Left kidney (tissue), 1 donor: ENCODE measurements at regions not wholly inside any gene's neighbourhood (a gene's known extent, or its start where the extent isn't known, plus 50 kb on each side); places are given as distances from the start of the nearest gene placed in this dataset.
A peak's percentile ranks its signal among the peaks of the same experiment; 100 is the strongest.

Experiments used
- DNase-seq: peaks from one replicate; pipeline ENCODE4 v3.0.0-alpha.2; 2013

DNA sequence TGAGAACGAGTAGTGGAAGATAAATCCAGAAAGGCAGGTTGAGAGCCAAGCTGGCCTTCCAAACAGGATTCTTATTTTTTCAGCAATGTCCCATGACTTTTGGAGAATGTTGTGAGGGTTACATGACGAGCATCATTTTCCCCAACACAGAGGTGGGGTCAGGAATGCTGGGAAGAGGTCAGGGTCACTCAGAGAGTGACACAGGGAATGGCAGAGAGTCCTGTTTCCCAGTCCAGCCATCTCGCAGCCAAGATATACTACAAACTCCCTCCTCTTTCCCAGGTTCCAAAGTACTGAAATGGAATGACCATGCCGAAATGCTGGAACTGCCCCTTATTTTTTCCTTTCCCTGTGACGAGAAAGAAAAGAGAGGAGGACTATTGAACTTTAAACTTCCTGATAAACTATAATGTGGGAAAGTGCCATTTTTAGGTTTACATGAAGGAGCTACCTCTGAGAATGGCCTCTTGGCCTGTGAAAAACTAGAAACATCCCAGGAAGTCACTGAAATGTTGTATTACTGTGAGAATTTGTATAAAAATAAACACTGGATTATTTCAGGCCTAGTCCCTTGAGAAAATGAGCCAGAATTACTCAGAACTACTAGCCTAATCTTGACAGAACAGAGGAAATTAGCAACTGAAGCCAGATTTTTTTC, 420.4 kb downstream of the CETN3 start:
- no peak for DNase-seq

DNA sequence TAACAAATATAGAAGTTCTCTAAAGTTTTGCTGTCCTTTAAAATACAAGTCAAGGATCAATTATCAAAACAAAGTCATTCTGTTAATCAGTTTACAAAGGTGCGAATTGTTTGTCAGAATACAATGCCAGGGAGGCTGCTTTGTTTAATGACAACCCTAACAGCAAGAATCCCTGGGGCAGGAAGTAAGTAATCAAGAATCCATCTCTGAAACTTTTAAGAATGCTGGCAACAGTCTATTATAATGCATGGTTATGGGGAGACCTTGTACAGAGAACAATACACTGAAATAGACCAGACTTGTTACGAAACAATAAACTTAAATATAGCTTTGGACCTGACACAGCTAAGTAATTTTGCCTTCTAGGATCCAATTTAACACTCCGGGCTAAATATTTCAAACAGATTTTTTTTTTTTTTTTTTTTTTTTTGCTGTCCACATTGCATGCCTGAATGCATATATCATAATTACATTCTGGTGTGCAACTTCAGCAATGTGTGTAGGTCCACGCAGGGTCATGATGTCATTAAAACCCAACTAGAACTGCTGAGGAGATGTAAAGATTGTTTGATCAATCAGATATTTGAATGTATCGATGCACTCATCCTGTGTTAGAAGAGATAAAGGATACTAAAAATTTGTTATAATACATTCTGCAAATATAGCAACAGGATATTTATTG, 421.3 kb downstream of the CETN3 start:
- no peak for DNase-seq

DNA sequence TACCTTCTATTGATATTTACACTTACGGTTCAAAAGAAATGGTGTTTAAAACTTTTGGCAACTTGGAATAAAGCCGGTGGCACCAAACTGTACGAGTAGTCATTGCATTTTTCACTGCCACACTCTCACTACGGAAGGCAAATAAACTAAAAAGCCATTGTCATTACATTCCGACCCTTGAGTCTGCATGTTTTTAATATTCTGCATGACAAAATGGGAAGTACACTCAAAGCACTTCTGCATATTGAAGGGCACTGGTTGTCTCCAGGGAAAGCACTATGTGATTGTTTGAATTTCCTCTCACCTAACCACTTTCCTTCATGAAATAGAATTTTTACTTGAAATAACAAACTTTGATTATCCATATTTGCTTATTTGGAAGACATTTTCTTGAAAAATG, 426.3 kb downstream of the CETN3 start:
- no peak for DNase-seq

- DNase-seq = no peak
Measured at GRCh38 chr5:89981878-89982773, 427.4 kb downstream of the CETN3 start.

DNA sequence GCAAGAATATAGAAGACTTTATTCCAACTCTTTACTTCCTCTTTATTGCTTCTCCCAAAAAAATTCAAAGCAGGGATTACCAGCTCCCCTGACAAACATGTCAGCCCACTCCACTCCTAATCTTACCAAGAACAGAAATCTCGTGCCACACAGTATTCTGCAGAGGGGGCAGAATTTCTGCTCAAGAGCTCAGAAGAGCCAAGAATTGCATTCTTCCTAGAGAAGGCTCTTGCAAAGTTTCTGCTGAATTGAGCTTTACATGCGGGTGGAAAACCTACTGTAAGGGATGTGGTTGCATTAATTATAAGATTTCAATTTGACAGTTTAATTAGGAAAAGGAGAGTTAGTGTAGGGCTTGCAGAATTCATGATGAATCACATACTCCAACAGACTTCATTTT, 428.5 kb downstream of the CETN3 start:
- DNase-seq = no peak

- DNase-seq = no peak
Measured at GRCh38 chr5:89973516-89973915, 436.0 kb downstream of the CETN3 start.

DNA sequence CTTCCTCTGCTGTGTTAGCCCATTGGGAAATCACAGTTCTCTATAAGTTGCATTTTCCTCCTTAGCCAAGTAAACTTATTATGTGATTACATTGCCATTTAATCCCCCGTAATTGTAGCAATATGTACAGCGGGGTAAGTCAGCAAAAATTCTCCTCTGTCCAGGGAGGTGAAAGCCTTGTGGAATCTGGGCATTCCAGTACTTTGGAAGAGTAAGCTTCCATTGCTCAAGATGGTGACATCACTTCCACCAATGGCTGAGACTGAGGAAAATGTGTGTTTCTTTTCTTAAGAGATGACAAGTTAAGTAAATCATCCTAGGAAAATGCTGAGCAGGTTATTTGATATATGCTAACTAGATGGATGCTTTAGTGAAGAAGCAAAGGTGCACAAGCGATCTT, 436.7 kb downstream of the CETN3 start:
- no peak for DNase-seq

DNA sequence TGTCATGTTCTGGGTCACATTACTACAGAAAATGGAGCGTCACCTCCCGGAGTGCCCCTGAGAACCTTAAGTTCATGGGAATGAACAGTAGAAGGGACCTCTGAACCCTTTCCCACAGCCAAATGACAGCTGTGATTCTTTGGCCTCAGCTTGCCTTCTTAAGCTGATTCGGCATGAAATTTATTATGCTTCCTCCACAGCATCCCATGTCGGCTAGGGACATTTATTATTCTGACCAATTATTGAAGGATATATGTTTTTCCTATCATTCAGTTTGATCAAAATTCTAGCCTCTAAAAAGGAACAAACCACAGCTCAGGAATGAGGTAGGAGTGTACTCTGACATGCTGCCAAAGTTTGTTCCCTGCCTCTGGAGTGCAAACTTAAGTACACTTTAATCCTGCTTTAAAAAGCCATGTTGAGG, 440.6 kb downstream of the CETN3 start:
- peak; percentile 27 for DNase-seq

- no peak for DNase-seq
Measured at GRCh38 chr5:89967771-89968444, 441.6 kb downstream of the CETN3 start.

GRCh38 chr5:89956838-89957237, 452.7 kb downstream of the CETN3 start:
- DNase-seq = no peak

- no peak for DNase-seq
Measured at GRCh38 chr5:89954916-89955315, 454.6 kb downstream of the CETN3 start.

GRCh38 chr5:89951876-89952275, 457.7 kb downstream of the CETN3 start:
- no peak for DNase-seq

DNA sequence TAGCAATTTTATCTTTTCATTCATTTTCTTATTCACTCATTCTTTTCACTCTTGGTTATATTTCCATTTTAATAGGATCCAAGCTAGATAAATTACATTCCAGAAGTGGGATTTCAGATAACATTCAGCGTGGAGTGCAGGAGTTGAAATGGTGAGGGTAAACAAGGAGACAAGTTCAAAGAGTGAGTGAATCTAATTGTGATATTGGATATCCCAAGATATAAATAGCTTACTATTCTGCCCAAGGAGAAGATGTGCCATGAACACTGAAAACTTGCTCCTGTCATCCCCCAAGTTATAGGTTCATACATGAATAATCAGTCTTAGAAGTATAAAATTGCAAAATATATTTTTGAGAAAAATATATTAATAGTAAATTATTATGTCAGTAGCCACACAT, 459.3 kb downstream of the CETN3 start:
- no peak for DNase-seq

DNA sequence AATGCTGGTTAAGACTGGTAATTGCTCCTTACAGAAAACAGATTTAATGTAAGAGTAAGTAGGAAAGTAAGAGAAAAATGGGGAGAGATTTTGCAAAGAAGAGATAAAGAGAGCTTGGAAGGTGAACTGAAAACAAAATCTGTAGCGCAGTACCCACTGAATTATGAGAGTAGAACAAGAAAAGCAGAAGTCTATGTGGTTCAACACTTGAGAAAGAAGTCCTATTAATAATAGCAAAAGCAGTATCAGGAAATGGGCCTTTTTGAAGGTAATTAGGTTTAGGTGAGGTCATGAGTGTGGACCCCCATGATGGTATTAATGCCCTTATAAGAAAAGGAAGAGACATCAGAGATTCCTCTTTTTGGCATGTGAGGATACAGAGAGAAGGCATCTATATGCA, 460.6 kb downstream of the CETN3 start:
- DNase-seq = no peak

DNA sequence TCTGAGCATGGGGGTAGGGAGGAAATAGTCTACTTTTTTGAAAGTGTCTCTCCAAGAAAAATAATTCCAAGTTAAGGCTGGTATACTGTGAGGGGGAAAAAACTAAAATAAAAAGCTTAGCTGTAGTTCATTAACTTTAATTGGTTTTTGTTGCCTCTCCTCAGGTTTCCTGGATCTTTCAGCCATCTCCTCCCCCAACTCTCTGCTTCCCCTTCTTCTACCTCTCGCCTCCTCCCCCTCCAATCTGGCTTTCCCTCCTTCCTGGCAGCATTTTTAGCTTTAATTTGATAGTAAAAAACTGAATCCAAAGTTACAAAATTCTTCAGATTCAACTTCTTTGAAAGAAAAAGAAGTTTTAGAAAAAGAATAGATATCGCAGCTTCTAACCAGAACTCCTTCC, 462.6 kb downstream of the CETN3 start:
- DNase-seq = peak; percentile 51

- peak; percentile 31 for DNase-seq
Measured at GRCh38 chr5:89946508-89946907, 463.0 kb downstream of the CETN3 start.

GRCh38 chr5:89942171-89942570, 467.4 kb downstream of the CETN3 start:
- no peak for DNase-seq

DNA sequence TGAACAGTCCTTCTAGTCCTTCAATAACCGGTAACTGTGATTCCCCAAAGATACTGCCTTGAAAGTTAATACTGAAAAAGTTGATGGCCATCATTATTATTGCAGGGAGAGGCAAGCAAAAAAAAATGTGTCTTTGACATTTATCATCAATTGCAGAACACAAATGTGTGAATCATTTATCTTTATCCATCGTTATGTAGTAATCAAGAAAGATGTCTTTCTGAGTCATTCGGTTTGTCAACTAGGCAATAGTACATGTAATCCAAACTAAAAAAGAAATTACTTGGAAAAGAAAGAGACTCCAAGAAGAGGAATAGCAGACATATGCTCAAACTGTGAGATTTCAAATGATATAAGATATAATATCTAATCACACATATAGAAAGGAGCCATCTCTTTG, 473.0 kb downstream of the CETN3 start:
- no peak for DNase-seq

GRCh38 chr5:89934069-89934468, 475.5 kb downstream of the CETN3 start:
- DNase-seq = no peak

DNA sequence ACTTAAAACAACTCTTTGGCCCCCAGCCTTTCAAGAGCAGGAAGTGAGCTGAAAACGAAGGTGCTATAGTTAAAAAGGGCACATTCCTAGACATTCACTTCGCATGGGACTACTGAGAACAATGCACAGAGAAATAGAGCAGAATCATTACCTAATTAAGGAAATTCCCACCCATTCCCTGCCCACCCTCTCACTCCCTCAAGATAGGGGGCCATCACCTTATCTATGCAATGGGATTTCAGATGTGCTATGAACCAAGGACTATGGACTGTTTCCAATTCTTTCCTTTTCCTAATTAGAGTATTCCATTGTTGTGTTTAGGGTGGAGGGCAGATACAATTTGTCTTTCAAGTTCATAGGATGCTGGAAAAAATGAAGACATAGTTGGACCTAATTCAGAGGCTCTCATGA, 476.8 kb downstream of the CETN3 start:
- no peak for DNase-seq

- DNase-seq = no peak
Measured at GRCh38 chr5:89930591-89931392, 478.8 kb downstream of the CETN3 start.

DNA sequence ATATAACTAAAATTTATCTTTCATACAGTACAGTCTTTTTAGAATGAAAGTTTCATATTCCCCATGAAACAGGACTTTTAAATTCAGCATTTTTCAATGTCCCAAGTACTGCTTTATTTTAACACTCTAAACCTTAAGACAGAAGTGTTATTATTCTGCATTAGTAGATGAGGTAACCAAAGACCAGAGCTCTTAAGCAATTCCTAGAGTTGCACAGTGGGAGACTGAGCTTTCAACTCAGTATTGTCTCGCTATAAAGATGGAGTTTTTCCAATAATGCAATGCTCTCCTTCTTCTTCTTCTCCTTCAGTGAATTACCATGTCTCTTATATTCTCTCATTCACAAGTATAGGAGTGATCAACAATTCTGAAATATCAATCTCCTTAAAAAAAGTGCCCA, 479.7 kb downstream of the CETN3 start:
- no peak for DNase-seq
